ENCODE measurements at regions not wholly inside any gene's neighbourhood (a gene's known extent, or its start where the extent isn't known, plus 50 kb on each side); places are given as distances from the start of the nearest gene placed in this dataset.

GRCh38 chr14:87231336-87232026 is 761.5 kb downstream of the GALC start:
- dilution Hi-C loops (cut with MboI; ENCODE audit: extremely low pct_ligation_motif_present, low sequenced_read_pairs) = no loop called here
- no peak overlapping the region for H3K4me3 ChIP-seq (replicated peaks in 1 of 3; ENCODE audit: insufficient read depth in 1 of 3, low read depth in 1 of 3, low read length in 3 of 3)
- no peak overlapping the region for H3K27ac ChIP-seq (ENCODE audit: insufficient read depth, low read depth, low read length)
- no TSS peak for BruUV-seq (replicated peaks)
- H4K20me1 ChIP-seq (replicated peaks; ENCODE audit: control insufficient read depth, extremely low read depth, insufficient read depth, low read length) = no peaks in the 10 kb centered on the region
- no peaks in the 10 kb centered on the region for H3K36me3 ChIP-seq (ENCODE audit: control insufficient read depth in 2 of 2, extremely low read depth in 1 of 2, insufficient read depth in 2 of 2, low read length in 2 of 2)
- H3K27me3 ChIP-seq (ENCODE audit: control insufficient read depth in 2 of 2, insufficient read depth in 2 of 2, low read length in 2 of 2) = no peaks in the 10 kb centered on the region
- no peak overlapping the region for H2AFZ ChIP-seq (ENCODE audit: low read depth, low read length)
- no peak for FAIRE-seq
- POLR2A ChIA-PET = no interaction called here
- H3K9me1 ChIP-seq (replicated peaks; ENCODE audit: control insufficient read depth, extremely low read depth, insufficient read depth, low read length) = no peaks in the 10 kb centered on the region
- intact Hi-C loops (cut with micrococcal nuclease) = no loop called here
- CTCF ChIA-PET = no interaction called here
- TF ChIP-seq POLR2A (IDR thresholded peaks at IDR 0.05; ENCODE audit: low read depth, low read length) = no peak
- no peak for TF ChIP-seq POLR2AphosphoS5 (IDR thresholded peaks at IDR 0.05; ENCODE audit: insufficient read depth, low read depth, low read length)
- TF ChIP-seq FOS (IDR thresholded peaks at IDR 0.05; ENCODE audit: borderline replicate concordance, insufficient read depth, low read length) = no peak
- no peak for TF ChIP-seq MAX (IDR thresholded peaks at IDR 0.05; ENCODE audit: insufficient read depth, insufficient read length)
- TF ChIP-seq JUN (IDR thresholded peaks at IDR 0.05; ENCODE audit: borderline replicate concordance, insufficient read depth, insufficient read length, low read depth) = no peak
- TF ChIP-seq EZH2 (IDR thresholded peaks at IDR 0.05; ENCODE audit: borderline replicate concordance, low read depth, low read length, severe bottlenecking) = no peak
- no peak for TF ChIP-seq MYC (IDR thresholded peaks at IDR 0.05; ENCODE audit: low read depth, low read length)
- no peak for TF ChIP-seq GATA2 (IDR thresholded peaks at IDR 0.05; ENCODE audit: insufficient read depth, insufficient read length, low read depth, low read length)
- no peak for TF ChIP-seq CTCF (IDR thresholded peaks at IDR 0.05; ENCODE audit: extremely low read depth in 1 of 2, insufficient read depth in 1 of 2, low read depth in 1 of 2, low read length in 2 of 2)
- no peaks in the 10 kb centered on the region for H3K79me2 ChIP-seq (ENCODE audit: control insufficient read depth, insufficient read depth, low read length)
- no peak overlapping the region for H3K4me2 ChIP-seq (ENCODE audit: insufficient read depth, low read length)
- DNase-seq (ENCODE audit: low read depth, low spot score) = no peak
- H3K4me1 ChIP-seq (ENCODE audit: control insufficient read depth, extremely low read depth, insufficient read depth, low read length) = no peaks in the 10 kb centered on the region
- no peak overlapping the region for H3K9ac ChIP-seq (replicated peaks; ENCODE audit: extremely low read depth, insufficient read depth, low read length)
- H3K9me3 ChIP-seq (replicated peaks; ENCODE audit: control insufficient read depth, insufficient read depth, low read length) = no peaks in the 10 kb centered on the region
